ENCODE measurements at regions not wholly inside any gene's neighbourhood (a gene's known extent, or its start where the extent isn't known, plus 50 kb on each side); places are given as distances from the start of the nearest gene placed in this dataset.

DNA sequence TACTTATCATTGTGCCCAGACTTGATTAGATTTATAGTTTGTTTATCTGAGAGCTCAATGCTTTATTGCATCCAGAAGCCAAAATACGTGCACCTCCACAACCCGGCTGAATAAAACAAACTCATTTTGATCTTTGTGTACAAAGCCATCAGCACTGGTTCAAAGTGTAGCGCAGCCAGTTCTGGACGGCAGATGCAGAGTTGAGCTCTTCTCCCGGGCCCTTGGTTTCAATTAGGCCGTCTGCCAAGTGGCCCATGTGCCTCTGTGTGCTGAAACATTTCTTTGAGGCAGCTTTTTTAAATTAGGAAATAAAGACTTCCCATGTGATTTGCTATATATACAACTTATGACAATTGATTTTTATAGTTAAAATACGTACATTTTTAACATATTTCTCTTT is 96.2 kb upstream of the RSPO3 start (continued):
- TF ChIP-seq CDX4 (CRISPR knock-in tag; IDR thresholded peaks at IDR 0.05; ENCODE audit: borderline replicate concordance) (no peak), TP53 (CRISPR knock-in tag; IDR thresholded peaks at IDR 0.05) (no peak), MLX (CRISPR knock-in tag; IDR thresholded peaks at IDR 0.05) (no peak)

DNA sequence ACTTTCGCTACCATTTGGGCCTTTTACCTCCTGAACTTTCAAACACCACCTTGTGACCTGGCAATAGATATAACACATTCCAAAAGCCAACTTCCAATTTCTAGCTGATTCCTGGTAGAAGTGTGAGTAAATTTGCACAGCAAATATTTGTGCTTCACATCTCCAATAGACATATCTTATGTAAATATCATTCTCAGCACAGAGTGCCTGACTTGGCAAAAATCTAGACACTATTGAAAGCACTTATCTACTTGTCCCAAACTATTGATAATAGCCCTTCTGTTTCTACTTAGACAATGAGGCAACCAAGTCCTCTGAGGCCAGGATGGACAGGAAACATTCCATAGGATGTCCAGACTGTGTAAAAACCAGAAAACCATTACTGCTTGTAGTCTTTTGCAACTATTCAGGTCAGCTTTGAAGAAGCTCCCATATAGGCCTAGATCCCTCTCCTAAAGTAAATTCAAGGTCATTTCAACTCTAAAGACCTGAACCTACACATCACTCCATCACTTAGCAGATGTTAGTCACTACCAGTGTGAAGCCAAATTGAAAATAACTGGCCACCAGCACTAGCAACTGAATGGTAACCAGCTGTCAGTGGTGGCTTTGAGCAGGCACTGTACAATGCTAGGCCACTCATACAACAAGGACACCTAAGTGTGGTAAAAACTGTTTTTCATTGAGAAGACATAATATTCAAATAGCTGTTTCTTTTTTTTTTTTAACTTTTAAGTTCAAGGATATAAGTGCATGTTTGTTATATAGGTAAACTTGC is 95.3 kb upstream of the RSPO3 start:
- no peaks in the 10 kb centered on the region for H3K27me3 Mint-ChIP-seq (ENCODE audit: low read depth)
- H3K9me3 Mint-ChIP-seq: no peaks in the 10 kb centered on the region
- ChIA-PET CTCF (no interaction called here), POLR2A (no interaction called here)
- no peak for DNase-seq (ENCODE audit: low spot score)
- no peak overlapping the region for H3K27ac Mint-ChIP-seq
- no peaks in the 10 kb centered on the region for H3K36me3 Mint-ChIP-seq
- H3K4me1 Mint-ChIP-seq: no peaks in the 10 kb centered on the region
- ATAC-seq: no peak
- no peak overlapping the region for H3K4me3 Mint-ChIP-seq
- TF ChIP-seq CREB1 (CRISPR knock-in tag; IDR thresholded peaks at IDR 0.05) (no peak), GABPB1 (CRISPR knock-in tag; IDR thresholded peaks at IDR 0.05) (0 out of 2 replicates have a peak, but pooled peaks have one; percentile 35), SOX15 (CRISPR knock-in tag; IDR thresholded peaks at IDR 0.05) (no peak)

- Mint-ChIP-seq H3K9me3 (no peaks in the 10 kb centered on the region), H3K36me3 (no peaks in the 10 kb centered on the region), H3K4me1 (no peaks in the 10 kb centered on the region), H3K27ac (no peak overlapping the region), H3K4me3 (no peak overlapping the region), H3K27me3 (ENCODE audit: low read depth) (no peaks in the 10 kb centered on the region)
- TF ChIP-seq ZNF671 (CRISPR knock-in tag; IDR thresholded peaks at IDR 0.05) (no peak), ZNF232 (CRISPR knock-in tag; IDR thresholded peaks at IDR 0.05) (no peak), SMAD3 (CRISPR knock-in tag; IDR thresholded peaks at IDR 0.05; ENCODE audit: borderline replicate concordance) (no peak), TEAD4 (CRISPR knock-in tag; IDR thresholded peaks at IDR 0.05) (no peak), KAT7 (CRISPR knock-in tag; IDR thresholded peaks at IDR 0.05; ENCODE audit: borderline replicate concordance) (no peak), NR2C2 (CRISPR knock-in tag; IDR thresholded peaks at IDR 0.05) (no peak), SOX15 (CRISPR knock-in tag; IDR thresholded peaks at IDR 0.05) (no peak), E2F1 (CRISPR knock-in tag; IDR thresholded peaks at IDR 0.05) (no peak), RELA (CRISPR knock-in tag; IDR thresholded peaks at IDR 0.05; ENCODE audit: borderline replicate concordance) (no peak), ATF6 (CRISPR knock-in tag; IDR thresholded peaks at IDR 0.05) (no peak)
- TF ChIP-seq, protein P1, sequence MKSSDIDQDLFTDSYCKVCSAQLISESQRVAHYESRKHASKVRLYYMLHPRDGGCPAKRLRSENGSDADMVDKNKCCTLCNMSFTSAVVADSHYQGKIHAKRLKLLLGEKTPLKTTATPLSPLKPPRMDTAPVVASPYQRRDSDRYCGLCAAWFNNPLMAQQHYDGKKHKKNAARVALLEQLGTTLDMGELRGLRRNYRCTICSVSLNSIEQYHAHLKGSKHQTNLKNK (CRISPR knock-in tag; IDR thresholded peaks at IDR 0.05): no peak
- CTCF ChIA-PET: no interaction called here
- ATAC-seq (no peak; the same call in 1 of the 2 replicates), DNase-seq (ENCODE audit: low spot score) (no peak)
- POLR2A ChIA-PET: no interaction called here
Measured at GRCh38 chr6:127026247-127026646, 92.2 kb upstream of the RSPO3 start.

- H3K27ac Mint-ChIP-seq: no peak overlapping the region
- DNase-seq (ENCODE audit: low spot score) (no peak), ATAC-seq (no peak)
- CTCF ChIA-PET: no interaction called here
- H3K4me1 Mint-ChIP-seq: no peaks in the 10 kb centered on the region
- H3K27me3 Mint-ChIP-seq (ENCODE audit: low read depth): no peaks in the 10 kb centered on the region
- no peak overlapping the region for H3K4me3 Mint-ChIP-seq
- no peaks in the 10 kb centered on the region for H3K36me3 Mint-ChIP-seq
- POLR2A ChIA-PET: no interaction called here
- no peaks in the 10 kb centered on the region for H3K9me3 Mint-ChIP-seq
- TF ChIP-seq FOXK1 (CRISPR knock-in tag; IDR thresholded peaks at IDR 0.05) (no peak), TP53 (CRISPR knock-in tag; IDR thresholded peaks at IDR 0.05) (no peak), NFATC4 (CRISPR knock-in tag; IDR thresholded peaks at IDR 0.05) (no peak), EMX1 (CRISPR knock-in tag; IDR thresholded peaks at IDR 0.05) (no peak)
- TF ChIP-seq, protein P2, sequence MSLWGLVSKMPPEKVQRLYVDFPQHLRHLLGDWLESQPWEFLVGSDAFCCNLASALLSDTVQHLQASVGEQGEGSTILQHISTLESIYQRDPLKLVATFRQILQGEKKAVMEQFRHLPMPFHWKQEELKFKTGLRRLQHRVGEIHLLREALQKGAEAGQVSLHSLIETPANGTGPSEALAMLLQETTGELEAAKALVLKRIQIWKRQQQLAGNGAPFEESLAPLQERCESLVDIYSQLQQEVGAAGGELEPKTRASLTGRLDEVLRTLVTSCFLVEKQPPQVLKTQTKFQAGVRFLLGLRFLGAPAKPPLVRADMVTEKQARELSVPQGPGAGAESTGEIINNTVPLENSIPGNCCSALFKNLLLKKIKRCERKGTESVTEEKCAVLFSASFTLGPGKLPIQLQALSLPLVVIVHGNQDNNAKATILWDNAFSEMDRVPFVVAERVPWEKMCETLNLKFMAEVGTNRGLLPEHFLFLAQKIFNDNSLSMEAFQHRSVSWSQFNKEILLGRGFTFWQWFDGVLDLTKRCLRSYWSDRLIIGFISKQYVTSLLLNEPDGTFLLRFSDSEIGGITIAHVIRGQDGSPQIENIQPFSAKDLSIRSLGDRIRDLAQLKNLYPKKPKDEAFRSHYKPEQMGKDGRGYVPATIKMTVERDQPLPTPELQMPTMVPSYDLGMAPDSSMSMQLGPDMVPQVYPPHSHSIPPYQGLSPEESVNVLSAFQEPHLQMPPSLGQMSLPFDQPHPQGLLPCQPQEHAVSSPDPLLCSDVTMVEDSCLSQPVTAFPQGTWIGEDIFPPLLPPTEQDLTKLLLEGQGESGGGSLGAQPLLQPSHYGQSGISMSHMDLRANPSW (CRISPR knock-in tag; conservative IDR thresholded peaks at IDR 0.05; ENCODE audit: low read depth): no peak
- TF ChIP-seq, protein P3, sequence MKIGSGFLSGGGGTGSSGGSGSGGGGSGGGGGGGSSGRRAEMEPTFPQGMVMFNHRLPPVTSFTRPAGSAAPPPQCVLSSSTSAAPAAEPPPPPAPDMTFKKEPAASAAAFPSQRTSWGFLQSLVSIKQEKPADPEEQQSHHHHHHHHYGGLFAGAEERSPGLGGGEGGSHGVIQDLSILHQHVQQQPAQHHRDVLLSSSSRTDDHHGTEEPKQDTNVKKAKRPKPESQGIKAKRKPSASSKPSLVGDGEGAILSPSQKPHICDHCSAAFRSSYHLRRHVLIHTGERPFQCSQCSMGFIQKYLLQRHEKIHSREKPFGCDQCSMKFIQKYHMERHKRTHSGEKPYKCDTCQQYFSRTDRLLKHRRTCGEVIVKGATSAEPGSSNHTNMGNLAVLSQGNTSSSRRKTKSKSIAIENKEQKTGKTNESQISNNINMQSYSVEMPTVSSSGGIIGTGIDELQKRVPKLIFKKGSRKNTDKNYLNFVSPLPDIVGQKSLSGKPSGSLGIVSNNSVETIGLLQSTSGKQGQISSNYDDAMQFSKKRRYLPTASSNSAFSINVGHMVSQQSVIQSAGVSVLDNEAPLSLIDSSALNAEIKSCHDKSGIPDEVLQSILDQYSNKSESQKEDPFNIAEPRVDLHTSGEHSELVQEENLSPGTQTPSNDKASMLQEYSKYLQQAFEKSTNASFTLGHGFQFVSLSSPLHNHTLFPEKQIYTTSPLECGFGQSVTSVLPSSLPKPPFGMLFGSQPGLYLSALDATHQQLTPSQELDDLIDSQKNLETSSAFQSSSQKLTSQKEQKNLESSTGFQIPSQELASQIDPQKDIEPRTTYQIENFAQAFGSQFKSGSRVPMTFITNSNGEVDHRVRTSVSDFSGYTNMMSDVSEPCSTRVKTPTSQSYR (CRISPR knock-in tag; IDR thresholded peaks at IDR 0.05): no peak
Measured at GRCh38 chr6:127030111-127030510, 88.4 kb upstream of the RSPO3 start.

All from WTC11 (cell line).